Endothelial cell of umbilical vein (primary cell): ENCODE measurements at regions not wholly inside any gene's neighbourhood (a gene's known extent, or its start where the extent isn't known, plus 50 kb on each side); places are given as distances from the start of the nearest gene placed in this dataset.

Experiments
- GATA2 ChIP-seq: IDR thresholded peaks from 2 replicates; pipeline ENCODE4 v1.7.0; 2011; ENCODE audit warnings: low read depth, mild to moderate bottlenecking, moderate library complexity, mixed read lengths, low read length; ENCODE audit not compliant: insufficient read length, insufficient read depth
- POLR2A ChIP-seq: IDR thresholded peaks from 2 replicates; pipeline ENCODE4 v1.6.1; 2012; ENCODE audit warnings: low read depth, mild to moderate bottlenecking, control low read depth, low read length
- POLR2AphosphoS5 ChIP-seq: IDR thresholded peaks from 2 replicates; pipeline ENCODE4 v1.6.1; 2012; ENCODE audit warnings: low read depth, mild to moderate bottlenecking, control low read depth, low read length, moderate library complexity; ENCODE audit not compliant: insufficient read depth
- TF ChIP-seq, protein P1 (sequence below), 2 donors: IDR thresholded peaks; 1 replicate in 1 of 2; 2 replicates in 1 of 2; pipeline ENCODE4 v1.5.1; 2011; ENCODE audit warnings: low read length in 2 of 2, mild to moderate bottlenecking in 2 of 2, moderate library complexity in 2 of 2, control low read depth in 1 of 2, inconsistent platforms in 1 of 2, low read depth in 1 of 2; ENCODE audit not compliant: insufficient read depth in 1 of 2; ENCODE audit errors: extremely low read depth in 1 of 2

DNA sequence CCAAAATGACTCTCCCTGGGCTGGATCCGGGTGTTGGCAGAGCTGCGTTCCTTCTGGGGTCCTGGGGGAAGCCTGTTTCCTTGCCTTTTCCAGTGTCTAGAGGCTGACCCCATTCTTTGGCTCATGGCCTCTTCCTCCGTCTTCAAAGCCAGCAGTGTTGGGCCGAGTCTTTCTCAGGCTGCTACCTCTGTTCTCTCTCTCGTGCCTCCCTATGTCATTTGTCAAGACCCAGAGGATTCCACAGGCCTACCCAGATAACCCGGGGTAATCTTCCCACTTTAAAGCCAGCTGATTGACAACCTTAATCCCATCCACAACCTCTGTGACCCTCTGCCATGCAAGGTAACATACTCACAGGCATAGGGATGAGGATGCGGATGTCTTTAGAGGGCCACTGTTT, 55.0 kb upstream of the KCNMB1 start:
- TF ChIP-seq, protein P1, sequence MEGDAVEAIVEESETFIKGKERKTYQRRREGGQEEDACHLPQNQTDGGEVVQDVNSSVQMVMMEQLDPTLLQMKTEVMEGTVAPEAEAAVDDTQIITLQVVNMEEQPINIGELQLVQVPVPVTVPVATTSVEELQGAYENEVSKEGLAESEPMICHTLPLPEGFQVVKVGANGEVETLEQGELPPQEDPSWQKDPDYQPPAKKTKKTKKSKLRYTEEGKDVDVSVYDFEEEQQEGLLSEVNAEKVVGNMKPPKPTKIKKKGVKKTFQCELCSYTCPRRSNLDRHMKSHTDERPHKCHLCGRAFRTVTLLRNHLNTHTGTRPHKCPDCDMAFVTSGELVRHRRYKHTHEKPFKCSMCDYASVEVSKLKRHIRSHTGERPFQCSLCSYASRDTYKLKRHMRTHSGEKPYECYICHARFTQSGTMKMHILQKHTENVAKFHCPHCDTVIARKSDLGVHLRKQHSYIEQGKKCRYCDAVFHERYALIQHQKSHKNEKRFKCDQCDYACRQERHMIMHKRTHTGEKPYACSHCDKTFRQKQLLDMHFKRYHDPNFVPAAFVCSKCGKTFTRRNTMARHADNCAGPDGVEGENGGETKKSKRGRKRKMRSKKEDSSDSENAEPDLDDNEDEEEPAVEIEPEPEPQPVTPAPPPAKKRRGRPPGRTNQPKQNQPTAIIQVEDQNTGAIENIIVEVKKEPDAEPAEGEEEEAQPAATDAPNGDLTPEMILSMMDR (IDR thresholded peaks at IDR 0.05; ENCODE audit: extremely low read depth in 1 of 2, insufficient read depth in 1 of 2, low read depth in 1 of 2, low read length in 2 of 2): no peak
- TF ChIP-seq POLR2AphosphoS5 (no peak), POLR2A (no peak), GATA2 (no peak)
